AG09319 (cell line): ENCODE measurements at regions not wholly inside any gene's neighbourhood (a gene's known extent, or its start where the extent isn't known, plus 50 kb on each side); places are given as distances from the start of the nearest gene placed in this dataset.

Source experiments
- DNase-seq: peaks from one replicate; pipeline ENCODE4 v3.0.0-alpha.2; 2010; ENCODE audit warnings: low read depth; ENCODE audit errors: extremely low read depth
- TF ChIP-seq, protein P1 (sequence below): IDR thresholded peaks from 2 replicates; pipeline ENCODE4 v1.5.1; 2011; ENCODE audit warnings: low read depth, mild to moderate bottlenecking, inconsistent platforms, low read length, moderate library complexity

DNA sequence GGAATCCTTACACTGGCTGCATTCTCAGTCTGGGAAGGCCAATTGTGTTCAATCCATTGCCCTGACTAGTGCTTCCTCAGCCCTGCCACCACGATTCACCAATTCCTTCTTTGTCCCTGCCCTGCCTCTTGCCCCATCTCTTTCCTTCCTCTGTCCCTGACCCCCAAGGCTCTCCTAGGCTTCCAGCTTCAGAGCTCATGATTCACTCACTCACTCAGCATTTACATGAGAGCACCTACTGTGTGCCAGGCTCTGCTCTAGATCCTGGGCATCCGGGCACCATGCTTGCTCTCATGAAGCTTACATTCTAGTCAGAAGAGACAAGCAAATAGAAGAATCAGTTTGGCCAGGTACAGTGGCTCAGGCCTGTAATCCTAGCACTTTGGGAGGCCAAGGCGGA, 489.5 kb upstream of the JARID2 start:
- TF ChIP-seq, protein P1, sequence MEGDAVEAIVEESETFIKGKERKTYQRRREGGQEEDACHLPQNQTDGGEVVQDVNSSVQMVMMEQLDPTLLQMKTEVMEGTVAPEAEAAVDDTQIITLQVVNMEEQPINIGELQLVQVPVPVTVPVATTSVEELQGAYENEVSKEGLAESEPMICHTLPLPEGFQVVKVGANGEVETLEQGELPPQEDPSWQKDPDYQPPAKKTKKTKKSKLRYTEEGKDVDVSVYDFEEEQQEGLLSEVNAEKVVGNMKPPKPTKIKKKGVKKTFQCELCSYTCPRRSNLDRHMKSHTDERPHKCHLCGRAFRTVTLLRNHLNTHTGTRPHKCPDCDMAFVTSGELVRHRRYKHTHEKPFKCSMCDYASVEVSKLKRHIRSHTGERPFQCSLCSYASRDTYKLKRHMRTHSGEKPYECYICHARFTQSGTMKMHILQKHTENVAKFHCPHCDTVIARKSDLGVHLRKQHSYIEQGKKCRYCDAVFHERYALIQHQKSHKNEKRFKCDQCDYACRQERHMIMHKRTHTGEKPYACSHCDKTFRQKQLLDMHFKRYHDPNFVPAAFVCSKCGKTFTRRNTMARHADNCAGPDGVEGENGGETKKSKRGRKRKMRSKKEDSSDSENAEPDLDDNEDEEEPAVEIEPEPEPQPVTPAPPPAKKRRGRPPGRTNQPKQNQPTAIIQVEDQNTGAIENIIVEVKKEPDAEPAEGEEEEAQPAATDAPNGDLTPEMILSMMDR, result no peak
- DNase-seq, result no peak

DNA sequence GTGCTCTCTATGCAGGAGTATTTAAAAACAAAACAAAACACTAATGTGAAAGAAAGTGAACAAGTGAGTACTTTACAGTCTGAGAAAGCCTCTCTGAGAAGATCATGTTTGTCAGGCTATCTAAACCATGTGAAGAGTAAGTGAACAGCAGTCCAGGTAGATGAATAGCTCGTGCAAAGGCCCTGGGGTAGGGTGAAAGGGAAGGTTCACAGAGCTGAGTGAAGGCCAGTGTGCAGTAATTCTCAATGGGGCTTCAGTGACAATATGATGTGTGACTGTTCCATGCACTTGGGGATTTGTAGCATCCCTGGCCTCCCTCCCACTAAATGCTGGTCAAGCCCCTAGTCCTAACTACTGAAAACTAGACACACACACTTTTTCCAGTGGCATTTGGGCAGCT, 488.9 kb upstream of the JARID2 start:
- TF ChIP-seq, protein P1, result no peak
- no peak for DNase-seq

DNA sequence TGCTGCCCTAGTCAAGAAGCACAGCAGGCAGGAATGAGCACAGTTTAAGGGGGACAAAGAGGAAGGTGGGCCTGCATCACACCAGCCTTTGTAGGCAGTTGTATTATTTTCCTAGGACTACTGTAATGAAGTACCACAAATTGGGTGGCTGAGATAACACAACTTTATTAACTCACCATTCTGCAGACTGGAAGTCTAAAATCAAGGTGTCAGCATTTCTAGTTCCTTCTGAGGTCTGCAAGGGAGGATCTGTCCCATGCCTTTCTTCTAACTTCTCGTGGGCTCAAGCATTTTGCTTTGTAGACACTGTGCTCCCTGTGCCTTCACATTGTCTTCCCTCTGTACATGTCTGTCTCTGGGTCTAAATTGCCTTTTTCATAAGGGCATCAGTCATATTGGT, 488.5 kb upstream of the JARID2 start:
- TF ChIP-seq, protein P1, result no peak
- no peak for DNase-seq

DNA sequence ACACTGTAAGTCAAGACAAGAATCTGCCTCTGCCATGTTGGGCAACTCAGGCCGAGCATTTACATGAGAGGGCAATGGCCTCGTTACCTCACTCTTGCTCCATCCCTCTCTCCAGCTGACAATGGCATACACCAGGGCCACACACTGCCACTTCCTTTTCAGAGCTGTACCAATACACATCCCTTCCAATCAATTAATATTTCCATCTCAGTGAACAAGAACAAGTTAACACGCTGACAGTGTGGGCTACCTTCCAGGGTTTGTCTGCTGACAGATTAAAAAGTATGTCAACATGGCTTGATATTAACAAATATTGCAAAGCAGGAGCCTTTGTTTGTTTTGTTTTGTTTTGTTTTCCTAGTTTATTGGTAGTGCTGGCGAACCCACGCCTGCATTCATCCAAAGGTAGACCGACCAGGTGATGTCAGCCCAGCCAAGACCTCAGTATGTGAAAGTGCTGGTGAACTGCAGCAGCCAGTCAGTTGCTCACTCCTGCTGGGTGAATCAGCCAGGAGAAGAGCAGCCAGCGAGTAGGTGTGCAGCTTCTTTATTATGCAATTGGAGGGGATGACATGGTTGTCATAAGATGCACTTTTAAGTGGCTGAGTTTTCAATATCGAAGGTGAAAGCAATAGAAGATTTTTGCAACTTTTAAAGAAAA, 487.3 kb upstream of the JARID2 start:
- TF ChIP-seq, protein P1, result no peak
- DNase-seq, result no peak

DNA sequence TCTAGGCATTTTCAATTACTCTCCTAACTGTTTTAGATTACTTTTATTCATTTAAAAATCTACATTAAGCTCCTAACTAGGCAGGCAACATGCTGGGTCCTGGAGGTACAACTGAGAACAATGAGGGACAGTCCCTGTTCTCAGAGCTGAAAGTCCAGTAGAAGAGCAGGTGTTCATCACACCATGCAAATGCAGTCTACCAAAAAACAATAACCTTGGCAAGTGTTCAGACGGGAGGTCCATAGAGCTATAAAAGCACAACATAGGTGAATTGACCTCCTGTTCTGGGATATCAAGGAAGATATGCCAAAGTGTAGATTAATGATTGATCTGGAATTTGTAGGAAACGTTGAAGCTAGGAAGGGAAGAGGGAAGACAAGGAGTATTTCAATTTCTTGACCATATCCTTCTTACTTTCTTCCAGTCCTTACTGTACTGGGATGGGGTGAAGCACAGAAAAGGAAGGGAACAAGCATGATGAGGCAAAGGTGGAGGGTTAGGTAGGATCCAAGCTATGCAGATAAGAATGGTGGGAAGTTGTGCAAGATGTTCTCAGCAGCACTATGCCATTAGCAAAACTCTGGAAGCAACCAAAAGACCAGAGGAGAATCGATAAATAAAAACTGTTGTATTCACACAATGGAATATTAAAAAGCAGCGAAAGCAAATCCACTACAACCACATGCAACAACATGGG, 485.7 kb upstream of the JARID2 start:
- no peak for DNase-seq
- TF ChIP-seq, protein P1, result no peak

DNA sequence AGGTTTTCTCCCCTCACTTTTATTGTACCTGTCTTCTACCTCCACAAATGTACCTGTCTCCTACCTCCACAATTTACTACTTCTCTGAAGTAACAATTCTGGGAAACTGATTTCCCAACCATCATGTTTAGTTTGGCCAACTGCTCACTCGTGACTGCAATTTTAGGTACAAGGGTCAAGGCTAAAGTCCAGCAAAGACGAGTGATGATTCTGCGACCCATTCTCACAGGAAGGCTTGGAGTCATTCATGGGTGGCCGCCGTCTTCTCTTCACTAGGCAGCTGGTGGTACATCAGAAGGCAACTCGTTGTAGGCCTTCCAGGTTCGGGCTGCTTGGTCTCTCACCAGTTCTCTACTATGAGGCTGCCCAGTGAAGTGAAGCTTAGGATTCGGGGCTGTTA, 483.8 kb upstream of the JARID2 start:
- no peak for DNase-seq
- TF ChIP-seq, protein P1, result no peak

DNA sequence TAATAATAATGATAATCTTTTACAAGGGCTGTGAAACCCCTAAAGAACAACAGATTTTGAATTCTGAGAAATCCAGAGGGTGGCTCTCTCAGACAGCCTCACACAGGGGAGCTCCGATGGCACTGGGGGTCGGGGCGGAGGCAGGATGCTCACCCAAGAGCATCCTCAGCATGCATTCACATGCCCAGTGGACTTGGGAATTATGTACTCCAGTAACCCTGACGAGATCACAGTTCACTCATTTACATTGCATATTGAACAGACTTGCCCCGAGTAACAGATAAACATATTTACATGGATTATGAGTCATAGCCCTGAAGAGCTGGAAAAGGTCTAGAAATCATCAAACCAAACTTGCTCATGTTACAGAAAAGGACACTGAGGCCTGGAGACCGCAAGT, 482.7 kb upstream of the JARID2 start:
- TF ChIP-seq, protein P1, result no peak
- DNase-seq, result peak; percentile 35
